Caco-2 (cell line): ENCODE measurements at regions not wholly inside any gene's neighbourhood (a gene's known extent, or its start where the extent isn't known, plus 50 kb on each side); places are given as distances from the start of the nearest gene placed in this dataset.

ENCODE experiments used
- BruUV-seq: library from RNA; stranded (reverse); fragments of 400-500 nt; replicated peaks from 2 replicates; lab custom pipeline; 2021; lab: Mats Ljungman, UMichigan
- CTCF ChIA-PET: fragments of 300-600 bp; sonication (Branson Sonifier 250); formaldehyde crosslinking; loops from one replicate; lab custom pipeline; 2022; ENCODE audit warnings: antibody characterized with exemption; lab: Charles Lee
- POLR2A ChIA-PET: fragments of 300-600 bp; sonication (Branson Sonifier 250); formaldehyde crosslinking; loops from one replicate; lab custom pipeline; 2022; ENCODE audit warnings: antibody characterized with exemption; lab: Charles Lee
- DNase-seq, 2 experiments: peaks; one replicate each; pipeline versions ENCODE4 v3.0.0 to v3.0.0-alpha.2; 2020 to 2022
- H3K27me3 ChIP-seq: replicated peaks from 2 replicates; pipeline ENCODE4 v1.6.0; 2011; ENCODE audit warnings: low read length; ENCODE audit not compliant: control insufficient read depth, insufficient read depth
- H3K36me3 ChIP-seq: 2 replicates; pipeline ENCODE4 v1.5.1; 2011; ENCODE audit warnings: low read length; ENCODE audit not compliant: control insufficient read depth, insufficient read depth
- H3K4me1 ChIP-seq: fragments of 250-450 bp; sonication (Bioruptor Pico); 2 replicates; pipeline ENCODE4 v1.5.1; 2020; ENCODE audit warnings: mild to moderate bottlenecking
- H3K4me3 ChIP-seq: 2 replicates; pipeline ENCODE4 v1.5.1; 2011; ENCODE audit warnings: low read depth, mild to moderate bottlenecking, control low read depth, low read length
- H3K9me3 ChIP-seq: fragments of 250-450 bp; sonication (Bioruptor Pico); 2 replicates; pipeline ENCODE4 v1.5.1; 2020; ENCODE audit warnings: mild to moderate bottlenecking, moderate library complexity
- H3K27ac Mint-ChIP-seq: one replicate; pipeline ENCODE4 v1.8.0; 2022; ENCODE audit warnings: mixed read lengths; ENCODE audit not compliant: unreplicated experiment
- H3K27me3 Mint-ChIP-seq: one replicate; pipeline ENCODE4 v1.8.0; 2022; ENCODE audit warnings: mixed read lengths; ENCODE audit not compliant: insufficient read depth, unreplicated experiment
- H3K36me3 Mint-ChIP-seq: one replicate; pipeline ENCODE4 v1.8.0; 2022; ENCODE audit warnings: mild to moderate bottlenecking, mixed read lengths; ENCODE audit not compliant: insufficient read depth, unreplicated experiment
- H3K4me1 Mint-ChIP-seq: one replicate; pipeline ENCODE4 v1.8.0; 2022; ENCODE audit warnings: low read depth, mixed read lengths; ENCODE audit not compliant: unreplicated experiment
- H3K4me3 Mint-ChIP-seq: one replicate; pipeline ENCODE4 v1.8.0; 2022; ENCODE audit warnings: mild to moderate bottlenecking, moderate library complexity, mixed read lengths; ENCODE audit not compliant: unreplicated experiment
- H3K9me3 Mint-ChIP-seq: one replicate; pipeline ENCODE4 v1.8.0; 2022; ENCODE audit warnings: mixed read lengths; ENCODE audit not compliant: unreplicated experiment
- intact Hi-C: fragments of 100-400 bp; cut with micrococcal nuclease; formaldehyde crosslinking; loops from one replicate; pipeline ENCODE4 v1.10.0; 2022; ENCODE audit not compliant: unreplicated experiment
- TF ChIP-seq, protein P1 (sequence below), 2 experiments: fragments of 200-600 bp in 1 of 2; IDR thresholded peaks; 1 replicate in 1 of 2; 2 replicates in 1 of 2; pipeline versions ENCODE4 v1.5.1 to v1.8.0; 2011 to 2022; ENCODE audit warnings: antibody characterized with exemption in 1 of 2, control low read depth in 1 of 2, inconsistent platforms in 1 of 2, low read depth in 1 of 2, low read length in 1 of 2, mild to moderate bottlenecking in 1 of 2, moderate library complexity in 1 of 2; ENCODE audit not compliant: insufficient read depth in 1 of 2, severe bottlenecking in 1 of 2, unreplicated experiment in 1 of 2

DNA sequence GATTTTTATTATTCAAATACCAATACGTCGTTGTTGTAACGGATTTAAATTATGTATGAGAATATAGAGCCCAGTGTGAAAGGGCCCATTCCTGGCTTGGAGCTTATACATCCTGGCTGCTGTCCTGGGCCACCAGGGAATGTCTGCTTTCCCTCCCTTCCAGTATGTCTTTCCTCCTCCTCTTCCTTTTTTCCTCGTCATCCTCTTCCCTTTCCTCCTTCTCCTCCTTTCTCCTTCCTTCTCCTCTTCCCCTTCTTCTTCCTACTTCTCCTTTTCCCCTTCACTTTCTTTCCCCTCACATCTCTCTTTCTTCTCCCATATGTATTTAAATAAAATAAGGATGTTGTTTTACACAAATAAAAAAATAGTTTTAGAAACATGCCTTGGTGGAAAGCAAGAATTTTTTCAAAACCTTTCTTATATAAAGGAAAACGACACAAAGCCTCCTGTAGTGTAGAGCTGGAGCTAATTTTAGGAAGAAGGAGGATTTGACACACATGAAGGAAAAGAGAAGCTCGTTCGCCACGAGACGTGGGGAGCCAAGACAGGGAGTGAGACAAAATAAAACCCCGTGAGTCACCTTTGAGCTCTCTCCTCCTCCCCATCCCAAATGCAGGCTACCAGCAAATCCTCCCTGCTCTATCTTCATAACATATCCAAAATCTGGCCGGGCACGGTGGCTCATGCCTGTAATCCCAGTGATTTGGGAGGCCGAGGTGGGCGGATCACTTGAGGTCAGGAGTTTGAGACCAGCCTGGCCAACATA is 301.1 kb upstream of the LYZL1 start:
- no peaks in the 10 kb centered on the region for H3K9me3 Mint-ChIP-seq
- no peaks in the 10 kb centered on the region for H3K36me3 ChIP-seq
- no peaks in the 10 kb centered on the region for H3K27me3 ChIP-seq
- DNase-seq: no peak
- no TSS peak for BruUV-seq
- no peaks in the 10 kb centered on the region for H3K9me3 ChIP-seq
- intact Hi-C loops: no loop called here
- CTCF ChIA-PET: interaction anchor here (1.1 kb wide), 1 partner anchor 317 kb away, joined by 3 read pairs; no protein-coding TSS in a partner anchor
- no peaks in the 10 kb centered on the region for H3K27me3 Mint-ChIP-seq
- H3K4me3 ChIP-seq: no peak overlapping the region
- peak overlapping the region; percentile 8 for H3K27ac Mint-ChIP-seq
- POLR2A ChIA-PET: interaction anchor here (0.6 kb wide), 1 partner anchor 291 kb away, joined by 3 read pairs; no protein-coding TSS in a partner anchor
- peaks cover 37% of the 10 kb centered on the region for H3K4me1 ChIP-seq
- TF ChIP-seq, protein P1, sequence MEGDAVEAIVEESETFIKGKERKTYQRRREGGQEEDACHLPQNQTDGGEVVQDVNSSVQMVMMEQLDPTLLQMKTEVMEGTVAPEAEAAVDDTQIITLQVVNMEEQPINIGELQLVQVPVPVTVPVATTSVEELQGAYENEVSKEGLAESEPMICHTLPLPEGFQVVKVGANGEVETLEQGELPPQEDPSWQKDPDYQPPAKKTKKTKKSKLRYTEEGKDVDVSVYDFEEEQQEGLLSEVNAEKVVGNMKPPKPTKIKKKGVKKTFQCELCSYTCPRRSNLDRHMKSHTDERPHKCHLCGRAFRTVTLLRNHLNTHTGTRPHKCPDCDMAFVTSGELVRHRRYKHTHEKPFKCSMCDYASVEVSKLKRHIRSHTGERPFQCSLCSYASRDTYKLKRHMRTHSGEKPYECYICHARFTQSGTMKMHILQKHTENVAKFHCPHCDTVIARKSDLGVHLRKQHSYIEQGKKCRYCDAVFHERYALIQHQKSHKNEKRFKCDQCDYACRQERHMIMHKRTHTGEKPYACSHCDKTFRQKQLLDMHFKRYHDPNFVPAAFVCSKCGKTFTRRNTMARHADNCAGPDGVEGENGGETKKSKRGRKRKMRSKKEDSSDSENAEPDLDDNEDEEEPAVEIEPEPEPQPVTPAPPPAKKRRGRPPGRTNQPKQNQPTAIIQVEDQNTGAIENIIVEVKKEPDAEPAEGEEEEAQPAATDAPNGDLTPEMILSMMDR (IDR thresholded peaks at IDR 0.05; ENCODE audit: insufficient read depth in 1 of 2, low read depth in 1 of 2, low read length in 1 of 2, severe bottlenecking in 1 of 2, unreplicated experiment in 1 of 2): no peak
- H3K4me3 Mint-ChIP-seq: no peak overlapping the region
- peaks cover 31% of the 10 kb centered on the region for H3K4me1 Mint-ChIP-seq
- H3K36me3 Mint-ChIP-seq: peaks cover 6% of the 10 kb centered on the region

DNA sequence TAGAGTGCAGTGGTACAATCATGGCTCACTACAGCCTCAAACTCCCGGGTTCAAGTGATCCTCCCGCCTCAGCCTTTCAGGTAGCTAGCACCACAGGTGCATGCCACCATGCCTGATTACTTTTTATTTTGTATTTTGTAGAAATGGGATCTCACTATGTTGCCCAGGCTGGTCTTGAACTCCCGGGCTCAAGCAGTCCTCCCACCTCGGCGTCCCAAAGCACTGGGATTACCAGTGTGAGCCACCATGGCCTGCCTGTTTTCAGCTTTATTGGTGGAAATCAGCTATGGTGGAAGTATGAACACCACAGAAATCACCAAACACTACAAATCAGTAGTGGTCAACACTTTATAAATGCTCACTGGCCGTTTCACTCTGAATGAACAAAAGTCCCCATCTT is 299.9 kb upstream of the LYZL1 start:
- intact Hi-C loops: no loop called here
- Mint-ChIP-seq H3K27me3 (no peaks in the 10 kb centered on the region), H3K9me3 (no peaks in the 10 kb centered on the region), H3K36me3 (peaks cover 6% of the 10 kb centered on the region), H3K4me1 (peaks cover 27% of the 10 kb centered on the region), H3K27ac (no peak overlapping the region), H3K4me3 (no peak overlapping the region)
- no TSS peak for BruUV-seq
- no peak overlapping the region for H3K4me3 ChIP-seq
- TF ChIP-seq, protein P1 (IDR thresholded peaks at IDR 0.05; ENCODE audit: insufficient read depth in 1 of 2, low read depth in 1 of 2, low read length in 1 of 2, severe bottlenecking in 1 of 2, unreplicated experiment in 1 of 2): no peak
- no peaks in the 10 kb centered on the region for H3K36me3 ChIP-seq
- H3K4me1 ChIP-seq: peaks cover 34% of the 10 kb centered on the region
- POLR2A ChIA-PET: no interaction called here
- DNase-seq: no peak
- CTCF ChIA-PET: no interaction called here
- H3K27me3 ChIP-seq: no peaks in the 10 kb centered on the region
- no peaks in the 10 kb centered on the region for H3K9me3 ChIP-seq

DNA sequence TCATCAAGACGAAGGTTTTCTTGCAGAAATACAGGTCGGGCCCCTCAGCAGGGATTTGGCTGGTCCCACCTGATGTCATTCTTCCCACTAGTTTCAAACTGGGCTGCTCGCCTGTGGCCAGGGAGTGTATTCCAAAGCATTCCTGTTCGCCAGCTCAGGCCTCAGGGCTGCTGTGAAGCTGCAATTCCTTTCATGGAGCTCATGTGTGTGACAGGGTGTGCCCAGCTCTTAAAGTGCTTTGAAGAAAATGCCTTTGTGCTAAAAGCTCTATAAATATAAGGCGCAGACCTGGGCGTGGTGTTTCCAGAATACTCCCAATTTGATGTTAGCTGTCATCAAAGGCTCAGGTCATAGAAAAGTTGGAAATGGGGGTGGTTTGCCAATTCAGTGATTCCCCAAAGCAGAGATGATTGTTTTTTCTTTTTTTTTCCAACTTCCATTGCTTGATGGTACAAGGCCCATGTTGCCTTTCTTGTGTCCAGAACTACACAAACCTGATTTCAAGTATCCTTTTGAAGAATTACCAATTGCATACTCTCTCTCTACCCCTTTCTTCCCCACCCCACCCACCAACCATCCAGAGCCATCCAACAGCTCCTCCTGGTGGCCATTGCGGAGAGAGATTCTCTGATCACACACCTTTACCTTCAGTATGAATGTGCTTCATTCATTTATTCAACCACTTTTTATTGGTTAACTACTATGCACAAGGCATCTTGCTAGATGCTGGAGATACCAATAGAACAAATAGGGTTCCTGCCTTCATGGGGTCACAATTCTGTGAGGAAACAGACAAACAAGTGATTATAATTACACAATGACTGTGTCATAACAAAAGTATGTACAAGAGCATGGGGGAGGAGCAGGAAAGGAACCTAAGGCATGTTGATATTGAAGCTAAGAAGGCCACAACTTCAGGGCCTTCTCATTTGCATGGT is 297.3 kb upstream of the LYZL1 start:
- Histone ChIP-seq H3K27me3 (no peaks in the 10 kb centered on the region), H3K4me1 (peaks cover 28% of the 10 kb centered on the region), H3K4me3 (no peak overlapping the region), H3K36me3 (no peaks in the 10 kb centered on the region), H3K9me3 (peaks cover 7% of the 10 kb centered on the region; the same call in 1 of the 2 replicates)
- Mint-ChIP-seq H3K27me3 (no peaks in the 10 kb centered on the region), H3K27ac (peak overlapping the region; percentile 91), H3K4me3 (no peak overlapping the region), H3K36me3 (peaks cover 6% of the 10 kb centered on the region), H3K4me1 (peaks cover 31% of the 10 kb centered on the region), H3K9me3 (peaks cover 10% of the 10 kb centered on the region)
- peak; percentile 85 to 90 for DNase-seq
- POLR2A ChIA-PET: interaction anchor here (0.6 to 0.7 kb wide), 3 partner anchors 119 to 328 kb away, joined by 3 to 4 read pairs (median 4); no protein-coding TSS in a partner anchor
- BruUV-seq: no TSS peak
- TF ChIP-seq, protein P1 (IDR thresholded peaks at IDR 0.05; ENCODE audit: insufficient read depth in 1 of 2, low read depth in 1 of 2, low read length in 1 of 2, severe bottlenecking in 1 of 2, unreplicated experiment in 1 of 2): peak; percentile 95 to 96
- intact Hi-C loops: loop anchor here (1.0 to 10.0 kb wide), 11 partner anchors 42 to 327 kb away; partner anchors contain the start of gene BAMBI
- CTCF ChIA-PET: interaction anchor here (0.6 to 2.7 kb wide), 21 partner anchors 10 to 363 kb away, joined by 3 to 36 read pairs (median 4); partner anchors contain the start of gene BAMBI
